Body of pancreas (tissue), 4 donors: ENCODE measurements at regions not wholly inside any gene's neighbourhood (a gene's known extent, or its start where the extent isn't known, plus 50 kb on each side); places are given as distances from the start of the nearest gene placed in this dataset.

Source experiments
- CTCF ChIP-seq, 7 experiments: fragments of 450-650 bp in 4 of 7; fragments of 200-600 bp in 3 of 7; sonication (generic) in 3 of 7; IDR thresholded peaks; one replicate each; pipeline ENCODE4 v1.5.1; 2016 to 2019; ENCODE audit warnings: antibody characterized with exemption in 7 of 7
- POLR2A ChIP-seq, 3 donors: fragments of 450-650 bp; IDR thresholded peaks; one replicate each; pipeline ENCODE4 v1.6.1; 2016; ENCODE audit warnings: antibody characterized with exemption in 3 of 3, mild to moderate bottlenecking in 2 of 3

- TF ChIP-seq CTCF (IDR thresholded peaks at IDR 0.05), result no peak
- no peak for TF ChIP-seq POLR2A (IDR thresholded peaks at IDR 0.05)
Observed at GRCh38 chr2:21253311-21254027, 129.7 kb downstream of the TDRD15 start.
